Kidney (tissue), 13 donors: ENCODE measurements at regions not wholly inside any gene's neighbourhood (a gene's known extent, or its start where the extent isn't known, plus 50 kb on each side); places are given as distances from the start of the nearest gene placed in this dataset.

ENCODE experiments used
- DNase-seq, 5 donors: peaks; one replicate each; pipeline ENCODE4 v3.0.0-alpha.2; 2013 to 2020
- FAIRE-seq: peaks from 2 replicates; lab custom pipeline; 2012; peaks lifted over from hg19 to GRCh38; lab: Jason Lieb, UNC
- H3K27ac ChIP-seq, 2 donors: one replicate each; pipeline ENCODE4 v1.7.0; 2013; ENCODE audit warnings: low read depth in 2 of 2, low read length in 2 of 2, inconsistent platforms in 1 of 2
- H3K27me3 ChIP-seq: one replicate; pipeline ENCODE4 v1.7.1; 2013; ENCODE audit warnings: low read length, inconsistent platforms; ENCODE audit not compliant: control insufficient read depth, insufficient read depth
- H3K36me3 ChIP-seq, 3 donors: one replicate each; pipeline versions ENCODE4 v1.7.0 to v1.7.1; 2013; ENCODE audit warnings: low read length in 3 of 3, control low read depth in 1 of 3, inconsistent platforms in 1 of 3; ENCODE audit not compliant: insufficient read depth in 3 of 3, control insufficient read depth in 2 of 3
- H3K4me1 ChIP-seq, 3 donors: one replicate each; pipeline versions ENCODE4 v1.7.0 to v1.7.1; 2013; ENCODE audit warnings: low read length in 3 of 3, inconsistent platforms in 1 of 3, low read depth in 1 of 3; ENCODE audit not compliant: control insufficient read depth in 2 of 3, insufficient read depth in 2 of 3
- H3K4me3 ChIP-seq, 3 donors: one replicate each; pipeline versions ENCODE4 v1.7.0 to v1.8.1; 2013; ENCODE audit warnings: low read length in 3 of 3, control low read depth in 1 of 3, inconsistent platforms in 1 of 3
- H3K9ac ChIP-seq, 3 donors: one replicate each; pipeline versions ENCODE4 v1.7.0 to v1.7.1; 2013; ENCODE audit warnings: low read length in 3 of 3, control low read depth in 1 of 3, inconsistent platforms in 1 of 3
- H3K9me3 ChIP-seq, 3 donors: one replicate each; pipeline versions ENCODE4 v1.7.0 to v1.7.1; 2013; ENCODE audit warnings: low read length in 3 of 3, control low read depth in 1 of 3, inconsistent platforms in 1 of 3; ENCODE audit not compliant: control insufficient read depth in 2 of 3, insufficient read depth in 1 of 3
- CTCF ChIP-seq: IDR thresholded peaks from 3 replicates; pipeline ENCODE4 v1.5.1; 2012; ENCODE audit warnings: mild to moderate bottlenecking, moderate library complexity, borderline replicate concordance; ENCODE audit not compliant: insufficient read depth; ENCODE audit errors: extremely low read depth
- intact Hi-C: fragments of 100-400 bp; cut with DNase I; formaldehyde crosslinking; loops from one replicate; pipeline ENCODE4 v1.11.1; 2022
- donor health status: control.
- donor health status: control.
- donor health status: control.
- donor health status: control.
- donor health status: control.
- donor health status: DM: yes; HTN: yes; CAD: no.
- donor health status: Normal renal cell carcinoma (clear cell type).

- H3K4me1 ChIP-seq, result no peaks in the 10 kb centered on the region
- H3K36me3 ChIP-seq, result no peaks in the 10 kb centered on the region
- no peaks in the 10 kb centered on the region for H3K27me3 ChIP-seq
- H3K27ac ChIP-seq, result no peak overlapping the region
- DNase-seq (no peak), FAIRE-seq (no peak)
- no peak overlapping the region for H3K4me3 ChIP-seq
- no peaks in the 10 kb centered on the region for H3K9me3 ChIP-seq
- intact Hi-C loops, result no loop called here
- TF ChIP-seq CTCF, result no peak
- no peak overlapping the region for H3K9ac ChIP-seq
Measured at GRCh38 chr2:191577605-191578004, 100.3 kb upstream of the NABP1 start.

GRCh38 chr2:191578031-191578430 lies 99.9 kb upstream of the NABP1 start:
- Histone ChIP-seq H3K36me3 (no peaks in the 10 kb centered on the region), H3K9ac (no peak overlapping the region), H3K27me3 (no peaks in the 10 kb centered on the region), H3K27ac (no peak overlapping the region), H3K9me3 (no peaks in the 10 kb centered on the region), H3K4me3 (no peak overlapping the region), H3K4me1 (no peaks in the 10 kb centered on the region)
- TF ChIP-seq CTCF, result no peak
- FAIRE-seq (no peak), DNase-seq (no peak)
- intact Hi-C loops, result no loop called here

- Histone ChIP-seq H3K27ac (no peak overlapping the region), H3K36me3 (no peaks in the 10 kb centered on the region), H3K9ac (no peak overlapping the region), H3K4me3 (no peak overlapping the region), H3K9me3 (no peaks in the 10 kb centered on the region), H3K27me3 (no peaks in the 10 kb centered on the region), H3K4me1 (no peaks in the 10 kb centered on the region)
- FAIRE-seq (no peak), DNase-seq (no peak)
- no peak for TF ChIP-seq CTCF
- intact Hi-C loops, result no loop called here
Measured at GRCh38 chr2:191580581-191580980, 97.4 kb upstream of the NABP1 start.

- intact Hi-C loops, result no loop called here
- Histone ChIP-seq H3K27me3 (no peaks in the 10 kb centered on the region), H3K27ac (no peak overlapping the region), H3K4me3 (no peak overlapping the region), H3K4me1 (no peaks in the 10 kb centered on the region), H3K9me3 (no peaks in the 10 kb centered on the region), H3K36me3 (no peaks in the 10 kb centered on the region), H3K9ac (no peak overlapping the region)
- no peak for FAIRE-seq
- TF ChIP-seq CTCF, result no peak
- no peak for DNase-seq
Measured at GRCh38 chr2:191581003-191581402, 96.9 kb upstream of the NABP1 start.
